ENCODE measurements at regions not wholly inside any gene's neighbourhood (a gene's known extent, or its start where the extent isn't known, plus 50 kb on each side); places are given as distances from the start of the nearest gene placed in this dataset.

DNA sequence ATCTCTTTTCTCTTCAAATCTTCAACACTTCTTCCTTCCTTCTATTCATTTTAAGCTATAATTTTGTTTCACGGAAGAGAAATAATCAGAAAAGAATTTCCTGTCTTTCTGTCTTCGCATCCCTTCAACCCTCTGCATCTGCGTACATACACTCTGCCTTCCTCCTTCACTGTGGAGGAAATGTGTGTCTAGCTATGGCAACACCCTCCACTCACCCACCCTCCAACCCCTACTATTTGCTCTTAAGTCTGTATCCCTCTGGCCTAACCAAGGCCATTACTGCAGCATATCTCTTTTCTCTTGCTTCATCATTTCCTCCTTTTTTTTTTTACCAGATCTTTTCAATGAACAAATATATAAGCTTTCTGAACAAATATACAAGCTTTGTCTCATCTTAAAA lies 105.7 kb upstream of the NUDT12 start:
- no peaks in the 10 kb centered on the region for H3K4me1 ChIP-seq
- peaks cover 16% of the 10 kb centered on the region for H3K9me3 ChIP-seq (replicated peaks)
- H3K27me3 ChIP-seq (ENCODE audit: low read depth), result no peaks in the 10 kb centered on the region
- H3K36me3 ChIP-seq, result no peaks in the 10 kb centered on the region
- TF ChIP-seq CTCF (IDR thresholded peaks at IDR 0.05; ENCODE audit: borderline replicate concordance), result no peak
- no peak overlapping the region for H3K4me3 ChIP-seq
- intact Hi-C loops (cut with micrococcal nuclease), result no loop called here
- DNase-seq, result no peak
- no peak overlapping the region for H3K27ac ChIP-seq (replicated peaks)

DNA sequence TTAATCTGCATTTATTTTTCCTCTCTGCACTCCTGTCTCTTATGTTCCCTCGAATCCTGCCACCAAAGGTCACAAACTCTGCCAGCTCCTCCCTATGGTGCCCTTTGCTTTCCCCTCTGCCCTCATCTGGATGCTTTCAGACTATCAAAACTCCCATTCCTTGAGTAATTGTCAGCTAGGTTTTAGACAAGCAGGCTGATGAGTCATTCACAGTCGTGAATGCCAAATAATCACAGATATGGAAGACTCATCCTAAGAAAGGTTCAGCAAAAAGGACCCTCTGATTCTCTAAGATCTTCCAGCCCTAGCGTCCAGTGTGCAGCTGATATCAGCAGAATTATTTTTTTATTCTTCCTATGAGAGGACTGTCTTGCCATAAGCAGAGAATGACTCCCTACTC lies 104.5 kb upstream of the NUDT12 start:
- no peaks in the 10 kb centered on the region for H3K27me3 ChIP-seq (ENCODE audit: low read depth)
- H3K9me3 ChIP-seq (replicated peaks), result peaks cover 27% of the 10 kb centered on the region
- no peak overlapping the region for H3K27ac ChIP-seq (replicated peaks)
- no peaks in the 10 kb centered on the region for H3K4me1 ChIP-seq
- no peaks in the 10 kb centered on the region for H3K36me3 ChIP-seq
- no peak overlapping the region for H3K4me3 ChIP-seq
- no peak for DNase-seq
- intact Hi-C loops (cut with micrococcal nuclease), result no loop called here
- TF ChIP-seq CTCF (IDR thresholded peaks at IDR 0.05; ENCODE audit: borderline replicate concordance), result no peak

GRCh38 chr5:103657301-103657700 lies 94.7 kb upstream of the NUDT12 start:
- Histone ChIP-seq H3K9me3 (replicated peaks) (peaks cover 1% of the 10 kb centered on the region), H3K27ac (replicated peaks) (no peak overlapping the region), H3K4me1 (no peaks in the 10 kb centered on the region), H3K4me3 (no peak overlapping the region), H3K27me3 (ENCODE audit: low read depth) (no peaks in the 10 kb centered on the region), H3K36me3 (no peaks in the 10 kb centered on the region)
- no peak for DNase-seq
- intact Hi-C loops (cut with micrococcal nuclease), result no loop called here
- TF ChIP-seq CTCF (IDR thresholded peaks at IDR 0.05; ENCODE audit: borderline replicate concordance), result no peak

GRCh38 chr5:103648086-103648485 lies 85.5 kb upstream of the NUDT12 start:
- DNase-seq, result no peak
- Histone ChIP-seq H3K27me3 (ENCODE audit: low read depth) (no peaks in the 10 kb centered on the region), H3K9me3 (replicated peaks) (no peaks in the 10 kb centered on the region), H3K4me1 (no peaks in the 10 kb centered on the region), H3K4me3 (no peak overlapping the region), H3K27ac (replicated peaks) (no peak overlapping the region), H3K36me3 (no peaks in the 10 kb centered on the region)
- intact Hi-C loops (cut with micrococcal nuclease), result no loop called here
- TF ChIP-seq CTCF (IDR thresholded peaks at IDR 0.05; ENCODE audit: borderline replicate concordance), result no peak

GRCh38 chr5:103646698-103647614 lies 84.4 kb upstream of the NUDT12 start:
- Histone ChIP-seq H3K27me3 (ENCODE audit: low read depth) (no peaks in the 10 kb centered on the region), H3K9me3 (replicated peaks) (no peaks in the 10 kb centered on the region), H3K4me3 (no peak overlapping the region), H3K4me1 (no peaks in the 10 kb centered on the region), H3K36me3 (no peaks in the 10 kb centered on the region), H3K27ac (replicated peaks) (no peak overlapping the region)
- TF ChIP-seq CTCF (IDR thresholded peaks at IDR 0.05; ENCODE audit: borderline replicate concordance), result no peak
- no peak for DNase-seq
- intact Hi-C loops (cut with micrococcal nuclease), result no loop called here

Measured in left ventricle myocardium inferior (tissue), 1 donor.